HepG2 (cell line): ENCODE measurements at regions not wholly inside any gene's neighbourhood (a gene's known extent, or its start where the extent isn't known, plus 50 kb on each side); places are given as distances from the start of the nearest gene placed in this dataset.
A peak's percentile ranks its signal among the peaks of the same experiment; 100 is the strongest.

ENCODE experiments used
- FOXA3 ChIP-seq: IDR thresholded peaks from 2 replicates; pipeline ENCODE4 v1.6.1; 2016; ENCODE audit warnings: missing genetic modification reagents, missing compliant biosample characterization
- FOXJ3 ChIP-seq: sonication (generic); formaldehyde crosslinking; IDR thresholded peaks from 2 replicates; pipeline ENCODE4 v1.4.0; 2020; ENCODE audit warnings: missing genetic modification reagents, mild to moderate bottlenecking, borderline replicate concordance
- FOXP4 ChIP-seq: sonication (generic); formaldehyde crosslinking; IDR thresholded peaks from 2 replicates; pipeline ENCODE4 v1.4.0; 2020; ENCODE audit warnings: missing genetic modification reagents
- HIC2 ChIP-seq: sonication (generic); formaldehyde crosslinking; IDR thresholded peaks from 2 replicates; pipeline ENCODE4 v1.9.0; 2022; ENCODE audit warnings: low read depth, missing genetic modification reagents
- HNF1A ChIP-seq, 2 experiments: sonication (generic) in 1 of 2; formaldehyde crosslinking in 1 of 2; IDR thresholded peaks; 2 replicates each; pipeline versions ENCODE4 v1.4.0 to v1.6.1; 2016 to 2020; ENCODE audit warnings: borderline replicate concordance in 1 of 2, low read depth in 1 of 2, mild to moderate bottlenecking in 1 of 2, missing genetic modification reagents in 1 of 2
- MYC ChIP-seq: sonication (generic); formaldehyde crosslinking; IDR thresholded peaks from 2 replicates; pipeline ENCODE4 v1.9.0; 2021; ENCODE audit warnings: missing genetic modification reagents, borderline replicate concordance
- NFYC ChIP-seq: IDR thresholded peaks from 2 replicates; pipeline ENCODE4 v1.6.1; 2016; ENCODE audit warnings: missing genetic modification reagents, missing compliant biosample characterization
- PCBP2 ChIP-seq: fragments of 200-400 bp; formaldehyde crosslinking; optimal IDR thresholded peaks from 2 replicates; pipeline ENCODE3; 2018; ENCODE audit warnings: low read length, low read depth; ENCODE audit not compliant: poor library complexity, severe bottlenecking
- THAP11 ChIP-seq: IDR thresholded peaks from 2 replicates; pipeline ENCODE4 v1.6.1; 2016; ENCODE audit warnings: missing biosample characterization, missing genetic modification reagents
- ZBTB20 ChIP-seq: sonication (generic); formaldehyde crosslinking; IDR thresholded peaks from 2 replicates; pipeline ENCODE4 v1.8.1; 2023; ENCODE audit warnings: missing genetic modification reagents, low read depth, mild to moderate bottlenecking, borderline replicate concordance
- ZNF33A ChIP-seq: sonication (generic); formaldehyde crosslinking; IDR thresholded peaks from 2 replicates; pipeline ENCODE4 v1.5.1; 2020; ENCODE audit warnings: missing genetic modification reagents, mild to moderate bottlenecking, moderate library complexity, borderline replicate concordance
- ZNF484 ChIP-seq: sonication (generic); formaldehyde crosslinking; IDR thresholded peaks from 2 replicates; pipeline ENCODE4 v1.5.1; 2020; ENCODE audit warnings: mild to moderate bottlenecking, low read depth, missing genetic modification reagents, borderline replicate concordance
- ZNF770 ChIP-seq: sonication (generic); formaldehyde crosslinking; IDR thresholded peaks from 2 replicates; pipeline ENCODE4 v1.5.0; 2020; ENCODE audit warnings: mild to moderate bottlenecking, missing genetic modification reagents
- ZNF788 ChIP-seq: sonication (generic); formaldehyde crosslinking; IDR thresholded peaks from 2 replicates; pipeline ENCODE4 v1.5.0; 2020; ENCODE audit warnings: mild to moderate bottlenecking, missing genetic modification reagents, borderline replicate concordance
- ZNF879 ChIP-seq: sonication (generic); formaldehyde crosslinking; IDR thresholded peaks from 2 replicates; pipeline ENCODE4 v1.8.1; 2023; ENCODE audit warnings: missing genetic modification reagents
- ZSCAN5A ChIP-seq: sonication (generic); formaldehyde crosslinking; IDR thresholded peaks from 2 replicates; pipeline ENCODE4 v1.8.0; 2022; ENCODE audit warnings: mild to moderate bottlenecking, missing genetic modification reagents, borderline replicate concordance

- TF ChIP-seq HNF1A (IDR thresholded peaks at IDR 0.05; ENCODE audit: low read depth) (no peak), HNF1A (CRISPR knock-in tag; IDR thresholded peaks at IDR 0.05; ENCODE audit: borderline replicate concordance) (peak; percentile 18; the same call in 1 of the 2 replicates), ZBTB20 (CRISPR knock-in tag) (no peak), ZNF770 (no peak), NFYC (no peak; the same call in 1 of the 2 replicates), FOXP4 (CRISPR knock-in tag) (no peak), ZNF484 (no peak), THAP11 (CRISPR knock-in tag) (peak; percentile 54), ZNF879 (CRISPR knock-in tag) (no peak), ZNF33A (0 out of 2 replicates have a peak, but pooled peaks have one; percentile 19), FOXJ3 (CRISPR knock-in tag) (no peak), FOXA3 (CRISPR knock-in tag) (no peak), ZSCAN5A (CRISPR knock-in tag) (no peak), ZNF788 (no peak), PCBP2 (no peak), HIC2 (no peak), MYC (CRISPR knock-in tag) (no peak; the same call in 1 of the 2 replicates)
Measured at GRCh38 chr1:54488779-54489626, 59.0 kb upstream of the ACOT11 start (continued).
